Kidney (tissue), 13 donors: ENCODE measurements at regions not wholly inside any gene's neighbourhood (a gene's known extent, or its start where the extent isn't known, plus 50 kb on each side); places are given as distances from the start of the nearest gene placed in this dataset.

Experiments
- DNase-seq, 5 donors: peaks; one replicate each; pipeline ENCODE4 v3.0.0-alpha.2; 2013 to 2020
- FAIRE-seq: peaks from 2 replicates; lab custom pipeline; 2012; peaks lifted over from hg19 to GRCh38; lab: Jason Lieb, UNC
- H3K27ac ChIP-seq, 2 donors: one replicate each; pipeline ENCODE4 v1.7.0; 2013; ENCODE audit warnings: low read depth in 2 of 2, low read length in 2 of 2, inconsistent platforms in 1 of 2
- H3K27me3 ChIP-seq: one replicate; pipeline ENCODE4 v1.7.1; 2013; ENCODE audit warnings: low read length, inconsistent platforms; ENCODE audit not compliant: control insufficient read depth, insufficient read depth
- H3K36me3 ChIP-seq, 3 donors: one replicate each; pipeline versions ENCODE4 v1.7.0 to v1.7.1; 2013; ENCODE audit warnings: low read length in 3 of 3, control low read depth in 1 of 3, inconsistent platforms in 1 of 3; ENCODE audit not compliant: insufficient read depth in 3 of 3, control insufficient read depth in 2 of 3
- H3K4me1 ChIP-seq, 3 donors: one replicate each; pipeline versions ENCODE4 v1.7.0 to v1.7.1; 2013; ENCODE audit warnings: low read length in 3 of 3, inconsistent platforms in 1 of 3, low read depth in 1 of 3; ENCODE audit not compliant: control insufficient read depth in 2 of 3, insufficient read depth in 2 of 3
- H3K4me3 ChIP-seq, 3 donors: one replicate each; pipeline versions ENCODE4 v1.7.0 to v1.8.1; 2013; ENCODE audit warnings: low read length in 3 of 3, control low read depth in 1 of 3, inconsistent platforms in 1 of 3
- H3K9ac ChIP-seq, 3 donors: one replicate each; pipeline versions ENCODE4 v1.7.0 to v1.7.1; 2013; ENCODE audit warnings: low read length in 3 of 3, control low read depth in 1 of 3, inconsistent platforms in 1 of 3
- H3K9me3 ChIP-seq, 3 donors: one replicate each; pipeline versions ENCODE4 v1.7.0 to v1.7.1; 2013; ENCODE audit warnings: low read length in 3 of 3, control low read depth in 1 of 3, inconsistent platforms in 1 of 3; ENCODE audit not compliant: control insufficient read depth in 2 of 3, insufficient read depth in 1 of 3
- CTCF ChIP-seq: IDR thresholded peaks from 3 replicates; pipeline ENCODE4 v1.5.1; 2012; ENCODE audit warnings: mild to moderate bottlenecking, moderate library complexity, borderline replicate concordance; ENCODE audit not compliant: insufficient read depth; ENCODE audit errors: extremely low read depth
- intact Hi-C: fragments of 100-400 bp; cut with DNase I; formaldehyde crosslinking; loops from one replicate; pipeline ENCODE4 v1.11.1; 2022
- donor health status: control.
- donor health status: control.
- donor health status: control.
- donor health status: control.
- donor health status: control.
- donor health status: DM: yes; HTN: yes; CAD: no.
- donor health status: Normal renal cell carcinoma (clear cell type).

GRCh38 chr10:43809211-43809930, 160.7 kb upstream of the ZNF32 start:
- FAIRE-seq = no peak
- peak in 3 of 5 donors; percentile 54 to 58 (median 56) for DNase-seq
- Histone ChIP-seq H3K9me3 (no peaks in the 10 kb centered on the region), H3K36me3 (no peaks in the 10 kb centered on the region), H3K27me3 (no peaks in the 10 kb centered on the region), H3K4me1 (peaks cover 0 to 4% (median 0%) of the 10 kb centered on the region in 3 donors), H3K9ac (no peak overlapping the region), H3K27ac (no peak overlapping the region), H3K4me3 (no peak overlapping the region)
- intact Hi-C loops = no loop called here
- no peak for TF ChIP-seq CTCF

GRCh38 chr10:43808136-43808535, 159.5 kb upstream of the ZNF32 start:
- intact Hi-C loops = no loop called here
- no peak overlapping the region for H3K4me3 ChIP-seq
- H3K27me3 ChIP-seq = no peaks in the 10 kb centered on the region
- no peak overlapping the region for H3K27ac ChIP-seq
- H3K36me3 ChIP-seq = no peaks in the 10 kb centered on the region
- DNase-seq = no peak
- H3K4me1 ChIP-seq = peaks cover 0 to 4% (median 0%) of the 10 kb centered on the region in 3 donors
- TF ChIP-seq CTCF = no peak
- H3K9ac ChIP-seq = no peak overlapping the region
- H3K9me3 ChIP-seq = no peaks in the 10 kb centered on the region
- FAIRE-seq = no peak

- no peaks in the 10 kb centered on the region for H3K9me3 ChIP-seq
- no peak for FAIRE-seq
- H3K4me1 ChIP-seq = peaks cover 0 to 4% (median 0%) of the 10 kb centered on the region in 3 donors
- H3K27ac ChIP-seq = no peak overlapping the region
- H3K4me3 ChIP-seq = no peak overlapping the region
- DNase-seq = no peak
- intact Hi-C loops = no loop called here
- H3K36me3 ChIP-seq = no peaks in the 10 kb centered on the region
- H3K27me3 ChIP-seq = no peaks in the 10 kb centered on the region
- H3K9ac ChIP-seq = no peak overlapping the region
- no peak for TF ChIP-seq CTCF
Measured at GRCh38 chr10:43806831-43807640, 158.4 kb upstream of the ZNF32 start.
